CD4-positive, alpha-beta T cell (primary cell): ENCODE measurements at regions not wholly inside any gene's neighbourhood (a gene's known extent, or its start where the extent isn't known, plus 50 kb on each side); places are given as distances from the start of the nearest gene placed in this dataset.
"Not testable (repeated sequence)": the region's sequence is repeated elsewhere in the genome, so short reads cannot be mapped to it uniquely, and the experiment has no call there.

ENCODE experiments used
- ATAC-seq: fragments of 200-7000 bp; cut with Tn5 transposase; one replicate; pipeline ENCODE4 v1.10.0; 2022; ENCODE audit warnings: mild to moderate bottlenecking; ENCODE audit not compliant: poor library complexity
- CTCF ChIA-PET: fragments of 350-600 bp; sonication (Branson Sonifier 250); formaldehyde crosslinking; loops from one replicate; lab custom pipeline; 2021; ENCODE audit warnings: antibody characterized with exemption, inconsistent platforms; lab: Charles Lee
- POLR2A ChIA-PET: fragments of 350-600 bp; sonication (Branson Sonifier 250); formaldehyde crosslinking; loops from one replicate; lab custom pipeline; 2021; ENCODE audit warnings: antibody characterized with exemption, inconsistent platforms; lab: Charles Lee
- DNase-seq, 14 experiments: peaks; one replicate each; pipeline ENCODE4 v3.0.0-alpha.2; 2013 to 2020; ENCODE audit warnings: mixed read lengths in 2 of 14
- H3K27ac ChIP-seq, 2 donors: one replicate each; pipeline versions ENCODE4 v1.5.1 to v1.7.0; 2013; ENCODE audit warnings: low read length in 2 of 2, low read depth in 1 of 2, mild to moderate bottlenecking in 1 of 2
- H3K27me3 ChIP-seq, 2 experiments: 1 replicate in 1 of 2; 2 replicates in 1 of 2; pipeline versions ENCODE4 v1.6.1 to v1.7.0; 2013; ENCODE audit warnings: low read length in 2 of 2, control low read depth in 1 of 2, mild to moderate bottlenecking in 1 of 2, moderate library complexity in 1 of 2; ENCODE audit not compliant: insufficient read depth in 2 of 2, control insufficient read depth in 1 of 2
- H3K36me3 ChIP-seq: one replicate; pipeline ENCODE4 v1.6.1; 2013; ENCODE audit warnings: low read length, control low read depth; ENCODE audit not compliant: insufficient read depth
- H3K4me1 ChIP-seq: one replicate; pipeline ENCODE4 v1.6.1; 2013; ENCODE audit warnings: low read length, control low read depth; ENCODE audit not compliant: insufficient read depth
- H3K4me3 ChIP-seq: one replicate; pipeline ENCODE4 v1.5.1; 2013; ENCODE audit warnings: mild to moderate bottlenecking, low read length, moderate library complexity
- H3K9me3 ChIP-seq, 2 experiments: 1 replicate in 1 of 2; 2 replicates in 1 of 2; pipeline versions ENCODE4 v1.6.1 to v1.7.0; 2013; ENCODE audit warnings: low read length in 2 of 2, mild to moderate bottlenecking in 2 of 2, control low read depth in 1 of 2, moderate library complexity in 1 of 2; ENCODE audit not compliant: control insufficient read depth in 1 of 2, insufficient read depth in 1 of 2
- H3K27ac Mint-ChIP-seq: one replicate; pipeline ENCODE4 v1.8.0; 2020; ENCODE audit warnings: mixed read lengths
- H3K27me3 Mint-ChIP-seq: one replicate; pipeline ENCODE4 v1.8.0; 2021; ENCODE audit warnings: mixed read lengths
- H3K36me3 Mint-ChIP-seq: one replicate; pipeline ENCODE4 v1.8.0; 2021; ENCODE audit warnings: low read depth, mixed read lengths
- H3K4me1 Mint-ChIP-seq: one replicate; pipeline ENCODE4 v1.8.0; 2021; ENCODE audit warnings: low read depth, mixed read lengths
- H3K4me3 Mint-ChIP-seq: one replicate; pipeline ENCODE4 v1.8.0; 2020; ENCODE audit warnings: mild to moderate bottlenecking, mixed read lengths
- H3K9me3 Mint-ChIP-seq: one replicate; pipeline ENCODE4 v1.8.0; 2020; ENCODE audit warnings: mixed read lengths
- CTCF ChIP-seq: fragments of 200-600 bp; IDR thresholded peaks from one replicate; pipeline ENCODE4 v1.8.0; 2022; ENCODE audit warnings: antibody characterized with exemption, mild to moderate bottlenecking
- intact Hi-C, 2 experiments: fragments of 100-400 bp; cut with DNase I in 1 of 2; cut with micrococcal nuclease in 1 of 2; formaldehyde crosslinking; loops; one replicate each; pipeline versions ENCODE4 v1.15.1 to v1.9.0; 2023 to 2025; cut with DNase I, micrococcal nuclease

DNA sequence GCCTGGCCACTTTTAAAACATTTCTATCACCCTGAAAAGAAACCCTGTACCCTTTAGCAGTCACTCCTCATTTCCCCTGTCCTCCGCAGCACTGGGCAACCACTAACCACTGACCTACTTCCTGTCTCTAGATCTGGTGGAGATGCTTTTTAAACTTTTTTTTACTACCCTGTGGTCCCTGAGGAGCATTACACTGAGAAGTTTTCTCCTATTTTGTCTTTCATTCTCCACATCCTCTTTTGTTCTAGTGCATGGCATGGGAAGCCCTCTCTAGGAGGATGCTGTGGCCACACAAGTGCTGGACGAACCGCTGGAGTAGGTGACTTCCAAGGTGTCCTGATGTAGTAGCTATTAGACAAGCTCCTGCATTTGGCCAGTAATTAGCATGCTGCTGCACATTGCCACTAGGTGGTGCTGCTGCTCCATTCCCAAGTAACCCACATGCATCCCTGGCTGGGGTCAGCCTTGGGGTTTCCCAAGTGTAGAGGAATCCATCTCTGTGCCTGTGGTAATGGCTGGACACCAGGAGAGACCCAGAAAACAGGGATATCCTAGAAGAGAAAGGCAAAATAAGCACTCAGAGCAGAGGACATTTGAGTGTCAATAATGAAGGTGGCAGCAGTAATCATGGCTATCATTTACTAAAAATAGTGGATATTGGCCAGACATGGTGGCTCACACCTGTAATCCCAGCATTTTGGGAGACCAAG is 143.8 kb upstream of the CRHR1 start:
- POLR2A ChIA-PET = interaction anchor here (0.7 to 1.0 kb wide), 2 partner anchors 190 to 192 kb away, joined by 3 to 5 read pairs; no protein-coding TSS in a partner anchor

DNA sequence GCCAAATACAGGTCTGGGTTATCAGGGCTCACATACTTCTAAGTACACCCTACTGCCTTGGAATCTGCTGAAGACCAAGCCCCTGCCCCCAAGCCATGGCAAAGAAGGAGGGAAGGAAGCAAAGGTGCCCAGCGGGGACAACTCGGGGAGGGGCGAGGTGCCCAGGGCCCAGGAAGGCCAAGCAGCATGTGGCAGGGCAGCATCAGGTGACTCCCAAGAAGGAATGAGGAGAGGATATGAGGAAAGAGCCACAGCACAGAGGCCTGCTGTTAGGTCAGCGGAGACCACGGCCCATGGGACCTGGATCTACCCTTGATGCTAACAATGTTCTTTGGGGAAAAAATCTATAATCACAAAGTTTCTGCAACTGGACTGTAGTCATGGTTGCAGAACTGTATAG is 142.6 kb upstream of the CRHR1 start:
- POLR2A ChIA-PET = no interaction called here
- peaks cover 13% of the 10 kb centered on the region for H3K4me1 Mint-ChIP-seq
- Histone ChIP-seq H3K4me1 (peaks cover 12% of the 10 kb centered on the region), H3K4me3 (no peak overlapping the region), H3K27me3 (no peaks in the 10 kb centered on the region), H3K9me3 (no peaks in the 10 kb centered on the region), H3K27ac (no peak overlapping the region), H3K36me3 (no peaks in the 10 kb centered on the region)
- TF ChIP-seq CTCF = no peak
- DNase-seq = no peak
- H3K4me3 Mint-ChIP-seq = no peak overlapping the region
- no peak overlapping the region for H3K27ac Mint-ChIP-seq
- intact Hi-C loops = no loop called here
- CTCF ChIA-PET = interaction anchor here (4.3 kb wide), 1 partner anchor 190 kb away, joined by 70 read pairs; no protein-coding TSS in a partner anchor
- H3K9me3 Mint-ChIP-seq = no peaks in the 10 kb centered on the region
- no peaks in the 10 kb centered on the region for H3K27me3 Mint-ChIP-seq
- ATAC-seq = no peak
- H3K36me3 Mint-ChIP-seq = peaks cover 13% of the 10 kb centered on the region

More for the DNA sequence above, 143.8 kb upstream of the CRHR1 start:
- no peaks in the 10 kb centered on the region for H3K9me3 ChIP-seq
- no peak overlapping the region for H3K4me3 Mint-ChIP-seq
- CTCF ChIA-PET = interaction anchor here (0.6 to 4.3 kb wide), 8 partner anchors 10 to 212 kb away, joined by 3 to 70 read pairs (median 4); no protein-coding TSS in a partner anchor
- peak; percentile 69 for ATAC-seq
- H3K36me3 Mint-ChIP-seq = peaks cover 24% of the 10 kb centered on the region
- H3K27me3 ChIP-seq = no peaks in the 10 kb centered on the region
- peaks cover 8% of the 10 kb centered on the region for H3K4me1 Mint-ChIP-seq
- TF ChIP-seq CTCF = peak; percentile 95
- H3K9me3 Mint-ChIP-seq = no peaks in the 10 kb centered on the region
- H3K27me3 Mint-ChIP-seq = no peaks in the 10 kb centered on the region
- H3K4me3 ChIP-seq = no peak overlapping the region
- H3K4me1 ChIP-seq = peaks cover 7% of the 10 kb centered on the region
- intact Hi-C loops = loop anchor here (1.0 kb wide), 2 partner anchors 192 to 212 kb away; no protein-coding TSS in a partner anchor
- peaks cover 12% of the 10 kb centered on the region for H3K36me3 ChIP-seq
- no peak overlapping the region for H3K27ac ChIP-seq
- peak overlapping the region; percentile 6 for H3K27ac Mint-ChIP-seq
- peak; percentile 55 to 86 (median 66) for DNase-seq

DNA sequence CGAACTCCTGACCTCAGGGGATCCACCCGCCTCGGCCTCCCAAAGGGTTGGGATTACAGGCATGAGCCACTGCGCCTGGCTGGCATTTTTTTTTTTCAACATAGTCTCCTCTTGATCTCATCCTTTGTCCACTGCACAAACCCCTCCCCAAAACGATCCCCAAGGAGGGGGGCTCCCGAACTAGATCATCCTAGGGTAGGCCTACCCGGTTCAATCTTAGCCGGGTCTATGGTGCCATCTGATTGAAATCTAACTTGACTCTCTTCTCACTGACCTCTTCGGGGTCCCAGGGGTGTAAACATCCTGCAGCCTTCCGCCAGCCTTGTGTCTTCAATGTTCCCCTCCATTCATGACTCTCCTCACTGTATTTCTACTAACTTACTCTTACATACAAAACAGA is 140.5 kb upstream of the CRHR1 start:
- H3K27ac ChIP-seq = no peak overlapping the region
- no peaks in the 10 kb centered on the region for H3K9me3 Mint-ChIP-seq
- H3K4me3 ChIP-seq = no peak overlapping the region
- no peak for TF ChIP-seq CTCF
- no peaks in the 10 kb centered on the region for H3K9me3 ChIP-seq
- no peaks in the 10 kb centered on the region for H3K27me3 ChIP-seq
- CTCF ChIA-PET = interaction anchor here (4.3 kb wide), 1 partner anchor 188 kb away, joined by 70 read pairs; no protein-coding TSS in a partner anchor
- no peak overlapping the region for H3K4me3 Mint-ChIP-seq
- intact Hi-C loops = no loop called here
- no peaks in the 10 kb centered on the region for H3K27me3 Mint-ChIP-seq
- DNase-seq (no peak), ATAC-seq (no peak)
- H3K36me3 ChIP-seq = no peaks in the 10 kb centered on the region
- no peak overlapping the region for H3K27ac Mint-ChIP-seq
- peaks cover 13% of the 10 kb centered on the region for H3K36me3 Mint-ChIP-seq
- peaks cover 26% of the 10 kb centered on the region for H3K4me1 Mint-ChIP-seq
- POLR2A ChIA-PET = no interaction called here
- H3K4me1 ChIP-seq = peaks cover 13% of the 10 kb centered on the region

DNA sequence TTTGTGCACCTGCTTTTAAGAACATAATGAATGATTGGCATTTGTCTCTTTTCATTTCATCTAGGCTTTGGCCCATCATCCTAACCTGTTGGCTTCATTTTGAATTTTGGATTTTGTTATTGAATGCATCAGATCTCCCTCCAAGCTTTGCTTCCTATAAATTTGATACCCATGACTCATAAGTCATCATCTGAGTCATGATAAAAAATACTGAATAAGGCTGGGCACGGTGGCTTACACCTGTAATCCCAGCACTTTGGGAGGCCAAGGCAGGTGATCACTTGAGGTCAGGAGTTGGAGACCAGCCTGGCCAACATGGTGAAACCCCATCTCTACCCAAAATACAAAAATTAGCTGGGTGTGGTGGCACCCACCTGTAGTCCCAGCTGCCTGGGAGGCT is 139.5 kb upstream of the CRHR1 start:
- H3K4me3 Mint-ChIP-seq, H3K27ac Mint-ChIP-seq, H3K9me3 Mint-ChIP-seq, ATAC-seq, CTCF ChIA-PET, POLR2A ChIA-PET, H3K36me3 ChIP-seq, H3K27ac ChIP-seq, DNase-seq, H3K36me3 Mint-ChIP-seq, H3K4me3 ChIP-seq, H3K9me3 ChIP-seq, intact Hi-C loops, H3K27me3 Mint-ChIP-seq, H3K27me3 ChIP-seq: not testable (repeated sequence)
- H3K4me1 Mint-ChIP-seq = peaks cover 26% of the 10 kb centered on the region
- H3K4me1 ChIP-seq = peaks cover 13% of the 10 kb centered on the region
